ENCODE measurements at regions not wholly inside any gene's neighbourhood (a gene's known extent, or its start where the extent isn't known, plus 50 kb on each side); places are given as distances from the start of the nearest gene placed in this dataset.

- H3K36me3 ChIP-seq (ENCODE audit: control insufficient read depth, insufficient read depth, low read length), result no peaks in the 10 kb centered on the region
- POLR2A ChIA-PET (ENCODE audit: unreplicated experiment), result no interaction called here
Observed at GRCh38 chr1:64330839-64331238, 127.4 kb downstream of the UBE2U start.

More at GRCh38 chr1:64330839-64331238, 127.4 kb downstream of the UBE2U start:
- H3K4me1 ChIP-seq (ENCODE audit: control insufficient read depth, insufficient read depth, low read length), result no peaks in the 10 kb centered on the region
- H4K91ac ChIP-seq (ENCODE audit: insufficient read depth, low read depth, low read length), result no peak overlapping the region
- no TSS peak for BruUV-seq (replicated peaks)
- H3K18ac ChIP-seq (ENCODE audit: low read depth, low read length), result no peak overlapping the region
- no peaks in the 10 kb centered on the region for H3K9me3 ChIP-seq (ENCODE audit: control insufficient read depth, insufficient read depth, low read length)
- no peaks in the 10 kb centered on the region for H3K9me1 ChIP-seq (ENCODE audit: insufficient read depth, low read length)
- no peaks in the 10 kb centered on the region for H4K20me1 ChIP-seq (ENCODE audit: insufficient read depth, low read length)
- H3K79me1 ChIP-seq (ENCODE audit: low read depth in 1 of 2, low read length in 2 of 2), result no peaks in the 10 kb centered on the region
- no peak for DNase-seq
- no peak overlapping the region for H3K14ac ChIP-seq (replicated peaks; ENCODE audit: low read depth, low read length)
- H3K4me2 ChIP-seq (ENCODE audit: low read depth, low read length), result no peak overlapping the region
- dilution Hi-C loops (cut with HindIII; ENCODE audit: low sequenced_read_pairs, unreplicated experiment), result no loop called here
- H2AK5ac ChIP-seq (ENCODE audit: low read depth, low read length), result no peak overlapping the region
- in situ Hi-C loops (cut with MboI; ENCODE audit: low sequenced_read_pairs), result no loop called here
- no peak overlapping the region for H3K23ac ChIP-seq (ENCODE audit: low read depth, low read length)
- no peak overlapping the region for H2AK9ac ChIP-seq (replicated peaks; ENCODE audit: low read depth, low read length, poor library complexity)
- intact Hi-C loops (cut with micrococcal nuclease), result no loop called here
- no peak for ATAC-seq (ENCODE audit: low read depth)
- H4K8ac ChIP-seq (ENCODE audit: low read depth in 2 of 2, low read length in 2 of 2), result no peak overlapping the region
- TF ChIP-seq NFE2L2 (IDR thresholded peaks at IDR 0.05; ENCODE audit: low read depth, low read length) (no peak), BHLHE40 (IDR thresholded peaks at IDR 0.05; ENCODE audit: low read depth, low read length) (no peak)
- no peak overlapping the region for H3K9ac ChIP-seq (ENCODE audit: low read depth, low read length)
- no peak overlapping the region for H2BK15ac ChIP-seq (ENCODE audit: low read depth, low read length)
- CTCF ChIA-PET, result no interaction called here
- no peak overlapping the region for H3K4me3 ChIP-seq (ENCODE audit: insufficient read depth, low read depth, low read length)
- no peak overlapping the region for H3K56ac ChIP-seq (ENCODE audit: extremely low read depth, insufficient read depth, low read length)
- H2BK20ac ChIP-seq (ENCODE audit: low read depth, low read length), result no peak overlapping the region
- H3K27ac ChIP-seq (ENCODE audit: insufficient read depth, low read length), result no peak overlapping the region
- WGBS, 2 experiments (ENCODE audit: extremely low coverage in 2 of 2, insufficient read length in 1 of 2), result 0% methylated on average over 1 of the region's 4 CpGs; no CpG with 5 or more reads in 1 of the 2 experiments
- H2BK120ac ChIP-seq (ENCODE audit: low read depth, low read length), result no peak overlapping the region
- no peak overlapping the region for H2AFZ ChIP-seq (replicated peaks; ENCODE audit: low read length, poor library complexity)
- no peak overlapping the region for H2BK5ac ChIP-seq (ENCODE audit: low read depth, low read length, poor library complexity, severe bottlenecking)
- no peak overlapping the region for H4K5ac ChIP-seq (ENCODE audit: low read depth, low read length)
- H3K4ac ChIP-seq (ENCODE audit: low read depth, low read length), result no peak overlapping the region
- H3K27me3 ChIP-seq (ENCODE audit: control insufficient read depth, insufficient read depth, low read length), result peaks cover 9% of the 10 kb centered on the region
